Peyer's patch (tissue), 4 donors: ENCODE measurements at regions not wholly inside any gene's neighbourhood (a gene's known extent, or its start where the extent isn't known, plus 50 kb on each side); places are given as distances from the start of the nearest gene placed in this dataset.

Source experiments
- DNase-seq, 3 donors: peaks; one replicate each; pipeline ENCODE4 v3.0.0-alpha.2; 2017 to 2019
- H3K27ac ChIP-seq, 4 donors: fragments of 200-600 bp; sonication (generic); one replicate each; pipeline ENCODE4 v1.5.1; 2016 to 2019
- H3K27me3 ChIP-seq, 2 donors: fragments of 200-600 bp; sonication (generic); one replicate each; pipeline ENCODE4 v1.5.1; 2019
- H3K36me3 ChIP-seq, 3 donors: fragments of 200-600 bp; sonication (generic); one replicate each; pipeline ENCODE4 v1.5.1; 2016 to 2019
- H3K4me1 ChIP-seq, 4 donors: fragments of 200-600 bp; sonication (generic); one replicate each; pipeline ENCODE4 v1.5.1; 2016 to 2019
- H3K4me3 ChIP-seq, 4 donors: fragments of 200-600 bp; sonication (generic); 1 replicate in 3 of 4; 2 replicates in 1 of 4; pipeline ENCODE4 v1.5.1; 2016 to 2019; ENCODE audit warnings: mild to moderate bottlenecking in 1 of 4
- H3K9me3 ChIP-seq, 4 donors: fragments of 200-600 bp; sonication (generic); one replicate each; pipeline ENCODE4 v1.5.1; 2016 to 2019; ENCODE audit warnings: mild to moderate bottlenecking in 1 of 4
- POLR2A ChIP-seq, 2 donors: fragments of 450-650 bp; IDR thresholded peaks; one replicate each; pipeline ENCODE4 v1.5.1; 2017; ENCODE audit warnings: antibody characterized with exemption in 2 of 2, mild to moderate bottlenecking in 2 of 2, moderate library complexity in 2 of 2
- TF ChIP-seq, protein P1 (sequence below), 6 experiments: fragments of 450-650 bp in 4 of 6; fragments of 200-600 bp in 2 of 6; sonication (generic) in 1 of 6; IDR thresholded peaks; one replicate each; pipeline ENCODE4 v1.5.1; 2017 to 2019; ENCODE audit warnings: antibody characterized with exemption in 6 of 6, mild to moderate bottlenecking in 3 of 6, moderate library complexity in 1 of 6

DNA sequence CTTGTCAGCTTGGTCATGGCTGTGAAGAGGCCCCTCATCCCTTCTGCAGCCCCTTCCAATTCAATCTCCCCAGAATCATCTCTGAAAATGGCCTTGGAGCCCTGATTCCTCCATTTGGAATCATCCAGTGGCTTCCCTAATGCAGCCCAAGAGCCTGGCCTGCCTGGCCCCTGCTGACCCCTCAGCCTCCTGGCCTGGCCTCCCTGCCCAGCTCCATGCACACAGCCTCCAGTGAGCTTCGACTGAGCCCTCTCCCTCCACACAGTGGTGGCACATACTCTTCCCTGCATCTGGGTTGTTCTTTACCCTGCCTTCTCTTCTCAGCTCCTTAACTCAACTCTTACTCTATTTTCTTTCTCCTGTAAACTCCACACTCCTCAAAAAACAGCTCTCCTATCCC lies 120.9 kb downstream of the ANKRD60 start:
- H3K4me1 ChIP-seq, result no peaks in the 10 kb centered on the region
- no peaks in the 10 kb centered on the region for H3K36me3 ChIP-seq
- no peak overlapping the region for H3K27ac ChIP-seq
- no peaks in the 10 kb centered on the region for H3K9me3 ChIP-seq
- no peak overlapping the region for H3K4me3 ChIP-seq
- no peaks in the 10 kb centered on the region for H3K27me3 ChIP-seq
- TF ChIP-seq, protein P1, sequence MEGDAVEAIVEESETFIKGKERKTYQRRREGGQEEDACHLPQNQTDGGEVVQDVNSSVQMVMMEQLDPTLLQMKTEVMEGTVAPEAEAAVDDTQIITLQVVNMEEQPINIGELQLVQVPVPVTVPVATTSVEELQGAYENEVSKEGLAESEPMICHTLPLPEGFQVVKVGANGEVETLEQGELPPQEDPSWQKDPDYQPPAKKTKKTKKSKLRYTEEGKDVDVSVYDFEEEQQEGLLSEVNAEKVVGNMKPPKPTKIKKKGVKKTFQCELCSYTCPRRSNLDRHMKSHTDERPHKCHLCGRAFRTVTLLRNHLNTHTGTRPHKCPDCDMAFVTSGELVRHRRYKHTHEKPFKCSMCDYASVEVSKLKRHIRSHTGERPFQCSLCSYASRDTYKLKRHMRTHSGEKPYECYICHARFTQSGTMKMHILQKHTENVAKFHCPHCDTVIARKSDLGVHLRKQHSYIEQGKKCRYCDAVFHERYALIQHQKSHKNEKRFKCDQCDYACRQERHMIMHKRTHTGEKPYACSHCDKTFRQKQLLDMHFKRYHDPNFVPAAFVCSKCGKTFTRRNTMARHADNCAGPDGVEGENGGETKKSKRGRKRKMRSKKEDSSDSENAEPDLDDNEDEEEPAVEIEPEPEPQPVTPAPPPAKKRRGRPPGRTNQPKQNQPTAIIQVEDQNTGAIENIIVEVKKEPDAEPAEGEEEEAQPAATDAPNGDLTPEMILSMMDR (IDR thresholded peaks at IDR 0.05), result no peak
- TF ChIP-seq POLR2A (IDR thresholded peaks at IDR 0.05), result no peak
- DNase-seq, result no peak

DNA sequence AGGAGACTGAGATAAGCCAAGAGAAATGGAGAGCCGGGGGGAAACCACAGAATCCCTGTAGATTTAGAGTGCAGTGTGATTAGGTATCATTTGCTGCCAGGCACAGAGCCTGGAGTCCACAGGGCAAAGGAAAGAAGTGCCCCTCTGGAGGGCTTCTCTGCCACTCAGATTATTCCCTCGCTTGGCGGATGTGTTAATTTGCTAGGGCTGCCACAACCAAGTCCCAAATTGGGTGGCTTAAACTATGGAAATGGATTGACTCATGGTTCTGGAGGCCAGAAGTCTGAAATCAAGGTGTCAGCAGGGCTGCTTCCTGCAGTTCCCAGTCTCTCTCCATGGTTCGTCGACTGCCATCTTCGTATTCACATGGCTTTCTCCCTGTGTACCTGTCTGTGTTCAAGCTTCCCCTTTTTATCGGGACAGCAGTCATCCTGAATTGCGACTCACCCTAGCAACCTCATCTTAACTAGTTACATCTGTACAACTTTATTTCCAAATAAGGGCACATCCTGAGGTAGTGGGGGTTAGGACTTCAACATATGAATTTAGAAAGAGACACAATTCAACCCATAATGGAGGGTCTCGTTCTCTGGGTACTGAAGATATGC lies 122.2 kb downstream of the ANKRD60 start:
- TF ChIP-seq POLR2A (IDR thresholded peaks at IDR 0.05), result no peak
- TF ChIP-seq, protein P1 (IDR thresholded peaks at IDR 0.05), result no peak
- no peaks in the 10 kb centered on the region for H3K9me3 ChIP-seq
- no peak overlapping the region for H3K4me3 ChIP-seq
- no peaks in the 10 kb centered on the region for H3K4me1 ChIP-seq
- no peaks in the 10 kb centered on the region for H3K36me3 ChIP-seq
- no peak for DNase-seq
- H3K27ac ChIP-seq, result no peak overlapping the region
- no peaks in the 10 kb centered on the region for H3K27me3 ChIP-seq

DNA sequence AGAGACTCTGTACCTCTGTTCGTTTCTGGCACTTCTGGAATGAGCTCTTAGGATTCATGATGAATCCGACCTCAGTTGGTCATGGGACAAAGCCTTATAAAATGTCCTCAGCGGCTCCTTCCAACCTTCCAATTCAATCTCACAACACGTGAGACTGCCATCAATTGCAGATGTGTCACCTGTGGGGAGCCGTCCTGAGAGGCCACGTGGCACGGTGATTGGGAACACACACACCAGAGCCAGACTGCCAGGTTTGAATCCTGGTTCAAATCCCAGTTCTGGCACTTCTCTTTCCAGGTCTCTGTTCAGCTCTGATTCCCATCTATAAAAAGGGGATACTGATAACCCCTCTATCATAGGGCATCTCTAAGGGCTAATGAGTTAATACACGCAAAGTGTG lies 124.5 kb downstream of the ANKRD60 start:
- H3K4me3 ChIP-seq, result no peak overlapping the region
- no peaks in the 10 kb centered on the region for H3K36me3 ChIP-seq
- no peaks in the 10 kb centered on the region for H3K9me3 ChIP-seq
- H3K27ac ChIP-seq, result no peak overlapping the region
- H3K4me1 ChIP-seq, result no peaks in the 10 kb centered on the region
- DNase-seq, result no peak
- TF ChIP-seq POLR2A (IDR thresholded peaks at IDR 0.05), result no peak
- TF ChIP-seq, protein P1 (IDR thresholded peaks at IDR 0.05), result no peak
- H3K27me3 ChIP-seq, result no peaks in the 10 kb centered on the region

DNA sequence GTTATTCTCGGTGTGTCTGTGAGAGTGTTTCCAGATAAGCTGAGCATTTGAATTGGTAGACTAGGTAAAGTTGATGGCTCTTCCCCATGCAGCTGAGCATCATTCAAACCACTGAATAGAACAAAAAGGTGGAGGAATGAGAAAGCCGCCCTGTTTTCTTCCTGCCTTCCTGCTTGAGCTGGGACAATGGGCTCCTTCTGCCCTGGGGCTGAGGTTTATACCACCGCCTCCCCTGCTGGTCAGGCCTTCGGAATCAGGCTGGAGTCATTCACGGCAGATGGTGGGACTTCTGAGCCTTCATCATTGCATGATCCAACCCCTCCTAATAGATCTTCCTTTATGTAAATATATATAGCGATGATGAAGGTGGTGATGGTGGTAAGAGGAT lies 124.9 kb downstream of the ANKRD60 start:
- no peaks in the 10 kb centered on the region for H3K36me3 ChIP-seq
- H3K27ac ChIP-seq, result no peak overlapping the region
- H3K27me3 ChIP-seq, result no peaks in the 10 kb centered on the region
- H3K4me3 ChIP-seq, result no peak overlapping the region
- no peaks in the 10 kb centered on the region for H3K4me1 ChIP-seq
- no peak for TF ChIP-seq POLR2A (IDR thresholded peaks at IDR 0.05)
- TF ChIP-seq, protein P1 (IDR thresholded peaks at IDR 0.05), result no peak
- no peak for DNase-seq
- no peaks in the 10 kb centered on the region for H3K9me3 ChIP-seq

DNA sequence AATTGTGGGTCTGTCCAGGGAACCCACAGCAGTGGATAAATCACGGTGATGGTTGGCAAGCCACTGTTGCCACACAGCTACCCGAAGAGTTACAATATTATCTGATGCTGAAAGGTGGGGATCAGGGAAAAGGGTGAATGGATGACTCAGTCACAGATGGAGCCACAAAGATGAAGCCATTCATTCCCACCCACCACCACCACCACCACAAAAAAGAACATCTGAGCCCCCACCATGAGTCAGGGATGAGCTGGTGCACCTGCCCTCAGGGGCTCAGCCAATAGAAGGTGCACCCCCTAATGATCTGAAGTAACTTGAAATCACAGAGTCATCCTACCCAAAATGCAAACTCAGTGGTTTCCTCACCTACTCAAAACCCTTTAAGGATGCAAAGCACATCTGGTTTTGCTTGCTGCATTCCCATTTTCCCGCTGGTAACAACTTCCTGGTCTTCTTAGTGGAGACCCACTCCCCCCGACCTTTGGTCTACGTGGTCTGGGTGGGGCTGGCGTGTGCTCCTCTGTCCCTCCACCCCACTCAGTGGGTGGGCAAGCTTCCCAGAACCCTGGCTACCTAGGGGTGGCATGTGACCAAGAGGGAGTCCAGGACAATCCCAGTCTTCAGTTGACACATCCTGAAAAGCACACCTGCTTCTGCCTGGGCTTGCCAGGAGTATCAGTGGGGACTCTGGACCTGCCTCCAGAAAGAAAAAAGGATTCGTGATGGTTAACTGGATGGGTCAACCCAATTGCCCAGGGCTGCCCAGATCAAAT lies 125.5 kb downstream of the ANKRD60 start:
- DNase-seq, result no peak
- Histone ChIP-seq H3K27ac (no peak overlapping the region), H3K36me3 (no peaks in the 10 kb centered on the region), H3K4me3 (no peak overlapping the region), H3K9me3 (no peaks in the 10 kb centered on the region), H3K27me3 (no peaks in the 10 kb centered on the region), H3K4me1 (no peaks in the 10 kb centered on the region)
- no peak for TF ChIP-seq POLR2A (IDR thresholded peaks at IDR 0.05)
- TF ChIP-seq, protein P1 (IDR thresholded peaks at IDR 0.05), result no peak
